ENCODE measurements at regions not wholly inside any gene's neighbourhood (a gene's known extent, or its start where the extent isn't known, plus 50 kb on each side); places are given as distances from the start of the nearest gene placed in this dataset.

- WGBS, 4 donors = 93 to 97% (median 95%) methylated on average over 8 of the region's 8 CpGs
- Histone ChIP-seq H3K9me3 (replicated peaks in 1 of 3) (no peaks in the 10 kb centered on the region), H3K27ac (no peak overlapping the region), H3K27me3 (no peaks in the 10 kb centered on the region), H3K4me1 (replicated peaks in 1 of 2) (peaks cover 15 to 42% of the 10 kb centered on the region in 2 donors), H3K36me3 (replicated peaks in 1 of 2) (no peaks in the 10 kb centered on the region), H3K4me3 (no peak overlapping the region)
- DNase-seq = no peak
- TF ChIP-seq CTCF (IDR thresholded peaks at IDR 0.05) (no peak), POLR2A (IDR thresholded peaks at IDR 0.05) (no peak)
- intact Hi-C loops (cut with DNase I) = no loop called here
These were observed 96.5 kb upstream of the CITED2 start for GRCh38 chr6:139470997-139471396.

- H3K4me1 ChIP-seq (replicated peaks in 1 of 2) = peaks cover 4 to 18% of the 10 kb centered on the region in 2 donors
- H3K27me3 ChIP-seq = no peaks in the 10 kb centered on the region
- intact Hi-C loops (cut with DNase I) = no loop called here
- H3K36me3 ChIP-seq (replicated peaks in 1 of 2) = no peaks in the 10 kb centered on the region
- no peaks in the 10 kb centered on the region for H3K9me3 ChIP-seq (replicated peaks in 1 of 3)
- TF ChIP-seq CTCF (IDR thresholded peaks at IDR 0.05) (no peak), POLR2A (IDR thresholded peaks at IDR 0.05) (no peak)
- DNase-seq = no peak
- no peak overlapping the region for H3K4me3 ChIP-seq
- 52 to 55% (median 54%) methylated on average over 4 of the region's 4 CpGs for WGBS, 4 donors
- H3K27ac ChIP-seq = no peak overlapping the region
These were observed 93.9 kb upstream of the CITED2 start for GRCh38 chr6:139468178-139468819.

GRCh38 chr6:139457476-139457875 is 83.0 kb upstream of the CITED2 start:
- WGBS, 4 donors = 84 to 88% (median 85%) methylated on average over 7 of the region's 7 CpGs
- no peak overlapping the region for H3K4me3 ChIP-seq

More at GRCh38 chr6:139457476-139457875, 83.0 kb upstream of the CITED2 start:
- no peak for DNase-seq
- TF ChIP-seq CTCF (IDR thresholded peaks at IDR 0.05) (no peak), POLR2A (IDR thresholded peaks at IDR 0.05) (no peak)
- H3K36me3 ChIP-seq (replicated peaks in 1 of 2) = no peaks in the 10 kb centered on the region
- intact Hi-C loops (cut with DNase I) = no loop called here
- H3K4me1 ChIP-seq (replicated peaks in 1 of 2) = no peaks in the 10 kb centered on the region
- H3K27ac ChIP-seq = no peak overlapping the region
- peaks cover 0 to 5% (median 0%) of the 10 kb centered on the region in 3 donors for H3K9me3 ChIP-seq (replicated peaks in 1 of 3)
- H3K27me3 ChIP-seq = no peaks in the 10 kb centered on the region
